ENCODE measurements at regions not wholly inside any gene's neighbourhood (a gene's known extent, or its start where the extent isn't known, plus 50 kb on each side); places are given as distances from the start of the nearest gene placed in this dataset.

DNA sequence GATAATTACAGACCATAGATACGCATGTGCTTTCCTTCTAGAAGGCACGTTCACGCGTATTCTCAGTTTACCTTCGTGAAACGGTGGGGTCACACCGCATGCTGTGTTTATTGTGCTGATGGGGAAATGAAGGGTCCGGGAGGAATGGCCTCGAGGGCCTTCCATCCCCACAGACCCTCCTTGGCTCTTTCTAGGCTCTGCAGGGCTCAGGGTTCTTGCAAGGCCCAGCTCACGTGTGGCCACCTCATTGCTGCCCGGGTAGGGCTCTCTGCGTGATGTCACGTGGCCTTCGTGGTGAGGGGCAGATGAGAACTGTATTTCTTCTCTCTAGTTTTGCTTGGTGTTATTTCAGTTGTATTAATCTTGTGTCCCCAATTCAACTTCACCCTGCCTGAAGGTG lies 133.5 kb upstream of the ALKAL2 start:
- DNase-seq: no peak
- no peaks in the 10 kb centered on the region for H3K36me3 ChIP-seq
- no peaks in the 10 kb centered on the region for H3K27me3 ChIP-seq (ENCODE audit: low read depth)
- intact Hi-C loops (cut with DNase I): no loop called here
- no peak for ATAC-seq
- no peaks in the 10 kb centered on the region for H3K9me3 ChIP-seq
- H3K27ac ChIP-seq: no peak overlapping the region
- H3K4me3 ChIP-seq: no peak overlapping the region
- TF ChIP-seq, protein P1, sequence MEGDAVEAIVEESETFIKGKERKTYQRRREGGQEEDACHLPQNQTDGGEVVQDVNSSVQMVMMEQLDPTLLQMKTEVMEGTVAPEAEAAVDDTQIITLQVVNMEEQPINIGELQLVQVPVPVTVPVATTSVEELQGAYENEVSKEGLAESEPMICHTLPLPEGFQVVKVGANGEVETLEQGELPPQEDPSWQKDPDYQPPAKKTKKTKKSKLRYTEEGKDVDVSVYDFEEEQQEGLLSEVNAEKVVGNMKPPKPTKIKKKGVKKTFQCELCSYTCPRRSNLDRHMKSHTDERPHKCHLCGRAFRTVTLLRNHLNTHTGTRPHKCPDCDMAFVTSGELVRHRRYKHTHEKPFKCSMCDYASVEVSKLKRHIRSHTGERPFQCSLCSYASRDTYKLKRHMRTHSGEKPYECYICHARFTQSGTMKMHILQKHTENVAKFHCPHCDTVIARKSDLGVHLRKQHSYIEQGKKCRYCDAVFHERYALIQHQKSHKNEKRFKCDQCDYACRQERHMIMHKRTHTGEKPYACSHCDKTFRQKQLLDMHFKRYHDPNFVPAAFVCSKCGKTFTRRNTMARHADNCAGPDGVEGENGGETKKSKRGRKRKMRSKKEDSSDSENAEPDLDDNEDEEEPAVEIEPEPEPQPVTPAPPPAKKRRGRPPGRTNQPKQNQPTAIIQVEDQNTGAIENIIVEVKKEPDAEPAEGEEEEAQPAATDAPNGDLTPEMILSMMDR (IDR thresholded peaks at IDR 0.05): no peak
- H3K4me1 ChIP-seq: no peaks in the 10 kb centered on the region

DNA sequence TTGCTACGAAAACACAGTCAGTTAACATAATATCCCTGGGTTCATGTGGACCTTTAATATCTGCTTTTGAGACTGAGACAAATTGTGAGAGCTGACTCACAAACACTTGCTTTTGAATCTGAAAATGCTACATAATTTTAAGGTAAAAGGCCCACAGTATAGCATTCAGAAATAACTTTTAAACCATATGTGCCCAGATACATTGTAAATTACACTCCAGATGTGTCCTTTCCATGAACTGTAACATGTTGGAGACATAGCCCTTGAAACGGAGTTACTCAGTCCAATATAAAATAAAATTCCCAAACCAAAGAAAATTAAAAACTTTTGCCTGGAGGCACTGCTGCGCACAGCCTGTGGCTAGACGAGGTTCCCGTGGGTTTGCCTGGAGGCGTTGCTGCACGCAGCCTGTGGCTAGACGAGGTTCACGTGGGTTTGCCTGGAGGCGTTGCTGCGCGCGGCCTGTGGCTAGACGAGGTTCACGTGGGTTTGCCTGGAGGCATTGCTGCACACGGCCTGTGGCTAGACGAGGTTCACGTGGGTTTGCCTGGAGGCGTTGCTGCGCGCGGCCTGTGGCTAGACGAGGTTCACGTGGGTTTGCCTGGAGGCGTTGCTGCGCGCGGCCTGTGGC lies 131.9 kb upstream of the ALKAL2 start:
- TF ChIP-seq, protein P1 (IDR thresholded peaks at IDR 0.05): no peak
- Histone ChIP-seq H3K27ac (no peak overlapping the region), H3K27me3 (ENCODE audit: low read depth) (no peaks in the 10 kb centered on the region), H3K4me1 (no peaks in the 10 kb centered on the region), H3K36me3 (no peaks in the 10 kb centered on the region), H3K4me3 (no peak overlapping the region), H3K9me3 (no peaks in the 10 kb centered on the region)
- ATAC-seq (no peak), DNase-seq (no peak)
- intact Hi-C loops (cut with DNase I): no loop called here

DNA sequence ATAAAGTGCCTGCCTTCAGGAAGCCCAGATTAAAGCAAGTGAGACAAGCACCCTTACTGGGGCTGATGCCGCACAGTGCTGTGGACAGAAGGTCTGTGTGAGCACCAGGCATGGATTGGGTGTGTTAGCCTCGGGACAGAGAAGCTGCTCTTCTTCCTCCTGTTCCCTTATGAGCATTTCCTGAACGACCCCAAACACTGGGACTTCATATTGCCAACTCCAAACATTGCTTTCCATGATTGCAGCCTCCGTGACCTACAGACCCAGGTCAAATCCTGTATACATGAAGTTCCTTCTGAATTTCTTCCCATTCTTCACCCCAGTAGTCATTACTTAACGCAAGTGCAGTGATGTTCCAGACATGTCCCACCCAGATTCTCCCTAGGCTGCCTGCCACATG lies 129.8 kb upstream of the ALKAL2 start:
- Histone ChIP-seq H3K27ac (no peak overlapping the region), H3K4me3 (no peak overlapping the region), H3K9me3 (no peaks in the 10 kb centered on the region), H3K27me3 (ENCODE audit: low read depth) (no peaks in the 10 kb centered on the region), H3K36me3 (no peaks in the 10 kb centered on the region), H3K4me1 (no peaks in the 10 kb centered on the region)
- intact Hi-C loops (cut with DNase I): no loop called here
- no peak for ATAC-seq
- no peak for DNase-seq
- TF ChIP-seq, protein P1 (IDR thresholded peaks at IDR 0.05): no peak

DNA sequence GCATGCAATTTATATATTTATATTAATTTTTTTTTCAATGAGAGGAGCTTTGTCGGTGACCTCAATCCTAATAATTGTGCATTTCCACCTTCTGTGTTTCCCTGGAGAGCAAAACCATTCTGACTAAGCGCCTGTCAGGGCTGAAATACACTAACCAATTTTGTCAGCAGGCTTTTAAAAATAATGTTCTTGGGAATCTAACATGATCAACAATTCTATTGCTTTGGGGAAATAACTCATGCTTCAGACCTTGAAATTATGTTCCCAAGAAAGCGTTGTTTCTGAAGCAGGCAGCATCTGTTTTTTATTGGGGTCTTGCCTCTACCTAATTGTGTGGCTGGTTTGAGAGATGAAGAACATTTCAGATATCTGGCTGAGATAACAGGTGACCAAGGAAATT lies 129.1 kb upstream of the ALKAL2 start:
- DNase-seq (no peak), ATAC-seq (no peak)
- no peak overlapping the region for H3K4me3 ChIP-seq
- intact Hi-C loops (cut with DNase I): no loop called here
- TF ChIP-seq, protein P1 (IDR thresholded peaks at IDR 0.05): no peak
- H3K27me3 ChIP-seq (ENCODE audit: low read depth): no peaks in the 10 kb centered on the region
- H3K9me3 ChIP-seq: no peaks in the 10 kb centered on the region
- no peak overlapping the region for H3K27ac ChIP-seq
- no peaks in the 10 kb centered on the region for H3K36me3 ChIP-seq
- H3K4me1 ChIP-seq: no peaks in the 10 kb centered on the region

DNA sequence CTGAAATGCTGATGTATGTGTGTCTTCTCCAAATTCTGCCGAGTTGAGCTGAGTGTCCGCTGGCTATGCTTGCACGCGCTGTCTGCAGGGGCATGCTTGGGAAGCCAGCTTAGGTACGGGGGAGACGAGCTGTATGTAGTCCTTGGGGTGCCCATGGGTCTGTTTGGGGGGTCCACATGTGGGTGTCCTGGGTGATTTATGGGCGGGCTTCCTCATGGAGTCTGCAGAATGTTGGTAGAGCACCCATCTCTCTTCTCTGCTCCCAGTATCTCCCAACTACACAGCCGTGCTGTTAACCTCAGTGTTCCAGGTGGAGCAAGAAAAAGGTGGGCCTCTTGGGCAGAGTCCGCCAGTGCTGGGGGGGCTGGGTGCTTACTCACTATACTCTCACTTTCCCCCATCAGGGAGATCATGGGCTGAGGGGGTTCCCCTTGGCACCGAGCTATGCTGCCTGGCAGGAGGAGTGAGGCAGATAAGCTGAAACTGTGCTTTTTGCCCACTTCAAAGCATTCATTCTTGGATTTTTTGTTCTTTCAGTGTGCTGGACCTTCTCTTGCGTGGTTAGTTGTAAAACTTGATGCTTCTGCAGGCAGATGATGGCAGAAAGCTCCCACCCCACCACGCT lies 128.2 kb upstream of the ALKAL2 start:
- TF ChIP-seq, protein P1 (IDR thresholded peaks at IDR 0.05): no peak

More for the DNA sequence above, 128.2 kb upstream of the ALKAL2 start:
- intact Hi-C loops (cut with DNase I): no loop called here
- H3K27ac ChIP-seq: no peak overlapping the region
- ATAC-seq: no peak
- no peaks in the 10 kb centered on the region for H3K27me3 ChIP-seq (ENCODE audit: low read depth)
- H3K4me1 ChIP-seq: no peaks in the 10 kb centered on the region
- H3K36me3 ChIP-seq: no peaks in the 10 kb centered on the region
- no peak overlapping the region for H3K4me3 ChIP-seq
- DNase-seq: no peak
- H3K9me3 ChIP-seq: no peaks in the 10 kb centered on the region
